ENCODE measurements at regions not wholly inside any gene's neighbourhood (a gene's known extent, or its start where the extent isn't known, plus 50 kb on each side); places are given as distances from the start of the nearest gene placed in this dataset.

DNA sequence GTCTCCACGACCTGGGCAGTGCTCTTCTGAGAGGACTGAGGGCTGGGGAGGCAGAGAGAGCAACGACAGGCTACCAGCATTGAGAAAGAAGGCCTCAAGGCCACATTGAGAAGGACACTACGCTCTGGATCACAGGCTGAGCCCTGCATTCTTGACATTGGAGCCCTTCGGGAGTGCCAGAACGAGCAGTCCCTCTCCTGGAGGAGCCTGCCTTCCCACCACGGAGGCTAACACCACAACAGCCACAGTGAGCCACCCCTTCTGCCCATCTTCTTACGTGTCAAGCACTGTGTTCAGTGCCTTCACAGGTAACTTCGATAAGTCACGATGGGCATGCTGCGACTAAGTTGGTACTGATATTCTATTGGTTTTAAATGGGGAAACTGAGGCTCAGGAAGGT lies 267.8 kb downstream of the RPS24 start:
- FAIRE-seq, result no peak

DNA sequence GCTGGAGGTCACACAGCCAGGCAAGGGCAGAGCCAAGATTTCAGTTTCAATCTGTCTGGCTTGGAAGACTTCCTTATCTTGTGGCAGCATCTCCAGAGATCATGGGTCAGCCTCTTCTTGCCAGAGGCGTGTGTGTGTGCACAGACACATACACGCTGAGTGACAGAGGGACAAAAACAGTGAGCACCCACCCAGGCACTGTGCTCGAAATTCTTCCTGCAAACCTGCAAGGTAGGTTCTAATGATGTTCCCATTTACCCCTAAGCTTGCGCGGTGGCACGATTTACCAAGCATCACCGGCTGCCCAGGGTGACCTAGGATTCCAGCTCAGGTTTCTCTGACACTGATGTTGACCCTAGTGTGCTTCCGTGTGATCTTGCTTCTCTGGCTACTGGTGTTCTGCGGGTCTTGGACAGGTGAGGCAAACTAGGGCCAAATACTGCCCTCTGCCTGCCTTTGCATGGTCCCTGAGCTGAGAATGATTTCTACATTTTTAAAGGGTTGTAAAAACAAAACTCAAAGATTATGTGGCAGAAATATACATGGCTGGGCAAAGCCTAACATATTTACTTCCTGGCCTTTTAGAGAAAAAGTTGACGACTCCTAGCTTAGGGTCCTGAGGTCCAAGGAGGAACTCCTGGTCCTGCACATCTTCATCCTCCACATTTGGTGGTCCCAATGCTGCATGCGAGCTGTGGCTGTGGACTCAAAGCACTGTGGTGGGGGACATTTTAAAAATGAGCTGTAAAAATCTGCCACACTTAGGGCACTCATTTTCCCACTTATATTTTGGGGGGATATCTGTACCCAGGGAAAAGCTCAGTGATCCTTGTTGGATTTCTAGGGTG lies 268.5 kb downstream of the RPS24 start:
- FAIRE-seq, result no peak

DNA sequence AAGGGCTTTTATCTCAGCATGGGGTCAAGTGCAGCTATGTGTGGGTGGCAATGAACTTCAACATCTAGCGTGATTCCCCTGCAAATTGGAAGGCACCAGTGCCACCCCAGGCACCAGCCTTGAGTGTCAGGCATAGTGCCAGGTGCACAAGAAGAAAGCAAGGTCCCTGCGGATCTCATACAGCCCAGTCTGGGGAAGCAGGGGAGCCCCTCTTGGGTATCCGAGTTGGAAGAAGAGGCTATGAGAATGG lies 269.0 kb downstream of the RPS24 start:
- no peak for FAIRE-seq

DNA sequence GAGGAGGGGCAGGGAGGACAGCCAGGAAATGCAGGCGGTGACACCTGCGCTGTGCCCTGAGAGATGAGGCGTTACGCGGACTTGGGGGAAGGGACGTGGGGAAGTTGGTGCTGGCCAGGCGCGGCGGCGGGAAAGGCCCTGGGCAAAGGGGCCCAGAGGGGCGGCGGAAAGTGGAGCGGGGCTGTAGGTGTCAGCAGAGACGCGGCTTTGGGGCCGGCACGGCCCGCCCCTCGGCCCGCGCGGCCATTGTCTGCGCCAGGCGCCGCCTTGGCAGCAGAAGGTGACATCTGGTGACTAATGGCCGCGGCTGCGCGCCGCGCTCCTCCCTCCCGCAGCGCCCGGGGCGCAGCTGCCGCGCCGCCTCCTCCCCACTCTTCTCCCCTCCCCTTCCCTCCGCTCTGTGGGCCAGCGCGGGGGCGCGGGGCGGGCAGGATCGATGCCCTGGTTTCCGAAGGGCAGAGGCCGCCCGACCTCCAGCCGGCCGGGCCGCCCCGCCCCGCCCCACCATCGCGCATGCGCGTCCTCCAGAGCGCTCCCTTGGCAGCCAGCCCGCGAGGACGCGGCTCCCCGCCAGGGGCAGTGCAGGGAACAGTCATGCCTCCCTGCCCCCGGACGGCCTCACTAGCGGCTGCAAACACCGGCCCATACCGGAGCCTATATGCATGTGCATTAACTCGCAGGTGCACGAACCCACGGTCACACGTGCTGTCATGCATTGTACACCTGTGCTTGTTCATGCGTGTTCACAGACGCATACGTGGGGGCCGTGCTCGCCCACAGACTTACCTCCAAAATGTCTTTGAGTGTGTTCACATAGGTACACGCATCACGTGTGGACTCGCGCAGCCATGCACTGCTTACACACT lies 269.6 kb downstream of the RPS24 start:
- no peak for FAIRE-seq

DNA sequence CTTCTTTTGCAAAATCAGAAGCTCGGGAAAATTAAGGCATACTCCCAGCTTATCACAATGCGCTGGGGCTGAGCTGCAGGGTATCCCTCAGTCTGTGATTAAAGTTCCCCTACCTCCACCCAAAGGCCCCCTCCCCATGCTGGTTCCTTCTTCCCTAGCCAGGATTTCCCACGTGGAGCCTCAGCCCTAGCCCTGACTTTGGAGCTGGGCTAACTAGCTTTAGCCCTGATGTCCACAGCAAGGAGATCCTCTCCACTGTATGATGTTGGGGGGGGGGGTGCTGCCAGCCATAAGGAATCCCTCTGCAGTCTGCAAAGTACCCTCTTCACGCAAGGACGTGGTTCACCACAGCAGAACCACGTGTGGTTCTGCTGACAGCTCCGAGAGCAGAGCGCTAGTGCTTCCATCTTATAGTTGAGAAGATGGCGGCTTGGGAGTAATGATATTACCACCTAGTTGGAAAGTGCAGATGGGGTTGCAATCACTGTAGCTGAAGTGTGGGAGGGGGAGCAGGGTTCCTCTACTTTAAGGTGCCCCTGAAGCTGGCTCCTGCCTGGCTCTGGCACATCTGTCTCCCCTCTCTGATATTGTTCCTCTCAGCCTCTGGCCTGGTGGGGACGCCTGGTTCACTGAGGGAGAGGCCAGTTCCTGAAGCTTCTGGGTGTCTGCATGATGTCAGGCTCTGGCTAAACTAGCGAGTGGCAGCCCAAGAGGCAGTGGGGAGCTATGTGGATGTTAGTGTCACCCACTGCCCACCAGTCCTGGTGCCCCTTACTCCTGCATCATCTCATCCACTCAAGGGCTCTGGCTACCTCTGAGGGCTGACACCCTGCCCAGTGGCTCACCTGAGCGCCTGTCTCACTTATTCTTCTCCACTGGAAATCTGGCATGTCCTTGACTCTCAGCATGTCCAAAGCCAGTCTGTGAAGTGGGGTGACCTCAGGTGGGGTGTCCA lies 270.7 kb downstream of the RPS24 start:
- FAIRE-seq, result no peak

DNA sequence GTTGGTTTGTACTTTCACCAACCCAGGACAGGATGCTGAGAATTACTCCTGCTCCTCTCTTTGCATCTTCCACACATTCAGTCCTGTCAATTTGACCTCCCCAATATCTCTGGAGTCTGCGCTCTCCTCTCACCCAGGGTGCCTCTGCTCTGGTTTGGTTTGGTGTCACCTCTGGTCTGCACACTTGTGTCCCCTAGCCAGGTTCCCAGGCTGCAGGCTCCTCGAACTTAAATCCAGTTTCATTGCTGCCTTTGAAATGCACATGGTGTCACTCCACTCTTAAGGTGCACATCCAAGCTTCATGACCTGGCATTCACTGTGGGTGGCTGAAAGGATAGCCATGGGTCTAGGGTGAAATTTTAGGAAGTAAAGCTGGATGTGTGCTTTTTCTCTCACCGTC lies 271.6 kb downstream of the RPS24 start:
- no peak for FAIRE-seq

DNA sequence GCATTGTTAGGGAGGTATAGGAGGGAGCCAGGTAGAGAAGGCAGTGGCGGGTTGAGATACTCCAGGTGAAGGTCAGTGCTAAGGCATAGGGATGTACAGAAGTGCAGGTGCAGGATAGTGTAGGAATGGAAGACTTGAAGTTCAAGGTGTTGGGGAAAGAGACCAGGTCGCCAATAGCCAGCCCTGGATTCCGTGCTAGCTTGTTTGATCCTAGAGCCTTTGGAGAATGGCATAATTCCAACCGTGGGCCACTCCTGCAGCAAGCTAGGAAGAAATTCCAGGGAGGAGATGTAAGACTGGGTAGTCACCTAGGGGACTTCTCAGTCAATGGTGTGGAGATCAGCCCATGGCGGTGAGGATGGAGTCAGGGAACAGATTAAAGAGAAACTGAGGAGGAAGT lies 272.7 kb downstream of the RPS24 start:
- FAIRE-seq, result no peak

DNA sequence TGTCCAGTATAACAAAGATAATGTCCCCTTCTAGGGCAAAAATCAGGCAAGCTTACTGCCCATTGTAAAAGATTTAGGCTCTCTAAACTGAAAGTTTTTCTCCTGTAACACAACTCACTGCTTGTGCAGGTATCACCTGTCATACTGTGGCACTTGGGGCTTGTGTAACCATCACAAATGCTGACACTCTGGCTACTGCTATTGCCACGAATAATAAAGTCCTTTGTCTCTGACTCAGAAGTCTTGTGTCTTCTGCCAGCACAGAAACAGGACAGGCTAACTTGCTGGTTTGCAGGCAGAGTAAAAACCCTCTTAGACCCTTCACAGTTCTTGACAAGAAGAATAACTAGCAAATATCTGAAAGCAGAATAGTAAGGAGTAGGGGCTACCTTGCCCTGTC lies 273.9 kb downstream of the RPS24 start:
- no peak for FAIRE-seq

DNA sequence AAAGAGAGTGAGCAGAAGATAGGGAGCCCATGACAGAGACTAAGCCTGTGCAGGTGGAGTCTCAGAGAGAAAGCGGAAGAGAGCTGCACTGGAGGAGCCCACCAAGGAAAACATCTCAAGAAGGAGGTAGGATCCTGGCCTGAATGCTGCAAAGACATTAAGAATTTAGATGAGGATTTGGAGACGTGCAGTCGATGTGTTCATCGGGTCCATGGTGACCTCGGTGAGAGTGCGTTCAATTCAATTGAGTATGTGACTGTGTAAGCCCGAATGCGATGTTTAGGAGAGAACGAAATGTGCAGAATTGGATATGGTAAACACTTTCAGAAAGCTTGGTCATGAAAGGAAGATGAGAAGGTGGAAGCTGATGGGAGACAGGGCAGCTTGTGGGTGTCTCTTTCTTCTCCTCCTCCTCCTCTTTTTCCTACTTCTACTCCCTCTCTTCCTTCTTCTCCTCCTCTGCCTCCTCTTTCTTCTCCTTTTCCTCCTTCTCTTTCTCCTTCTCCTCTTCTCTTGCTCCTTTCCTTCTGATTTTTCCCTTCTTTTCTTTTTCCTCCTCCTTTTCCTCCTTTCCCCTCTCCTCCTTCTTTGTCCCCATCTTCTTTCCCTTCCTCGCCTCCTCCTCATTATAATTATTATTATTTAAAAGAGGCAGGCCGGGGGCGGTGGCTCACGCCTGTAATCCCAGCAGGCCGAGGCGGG lies 276.0 kb downstream of the RPS24 start:
- FAIRE-seq, result no peak

DNA sequence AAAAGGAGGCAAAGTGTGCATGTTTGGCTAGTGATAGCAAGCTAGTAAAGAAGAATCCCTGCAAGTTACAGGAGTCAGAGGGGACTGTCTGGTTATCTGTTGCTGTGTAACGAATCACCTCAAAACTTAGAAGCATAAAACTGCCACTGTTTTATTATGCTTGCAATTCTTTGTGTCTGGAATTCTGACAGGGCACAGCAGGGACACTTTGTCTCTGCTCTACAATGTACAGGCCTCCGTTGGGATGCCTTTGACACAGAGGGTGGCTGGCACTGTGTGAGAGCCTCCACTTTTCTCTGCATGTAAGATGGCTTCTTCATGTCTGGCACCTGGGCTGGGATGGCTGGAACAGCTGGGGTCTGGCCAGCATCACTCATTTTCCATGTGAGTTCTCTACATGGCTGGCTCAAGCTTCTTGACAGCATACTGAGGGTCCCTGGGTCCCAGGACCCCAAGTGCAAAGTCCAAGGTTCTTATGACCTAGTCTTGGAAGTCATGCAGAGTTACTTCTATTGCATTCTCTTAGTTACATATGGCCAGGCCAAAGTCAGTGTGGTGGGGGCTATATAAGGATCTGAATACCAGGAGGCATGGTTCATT lies 276.9 kb downstream of the RPS24 start:
- no peak for FAIRE-seq

DNA sequence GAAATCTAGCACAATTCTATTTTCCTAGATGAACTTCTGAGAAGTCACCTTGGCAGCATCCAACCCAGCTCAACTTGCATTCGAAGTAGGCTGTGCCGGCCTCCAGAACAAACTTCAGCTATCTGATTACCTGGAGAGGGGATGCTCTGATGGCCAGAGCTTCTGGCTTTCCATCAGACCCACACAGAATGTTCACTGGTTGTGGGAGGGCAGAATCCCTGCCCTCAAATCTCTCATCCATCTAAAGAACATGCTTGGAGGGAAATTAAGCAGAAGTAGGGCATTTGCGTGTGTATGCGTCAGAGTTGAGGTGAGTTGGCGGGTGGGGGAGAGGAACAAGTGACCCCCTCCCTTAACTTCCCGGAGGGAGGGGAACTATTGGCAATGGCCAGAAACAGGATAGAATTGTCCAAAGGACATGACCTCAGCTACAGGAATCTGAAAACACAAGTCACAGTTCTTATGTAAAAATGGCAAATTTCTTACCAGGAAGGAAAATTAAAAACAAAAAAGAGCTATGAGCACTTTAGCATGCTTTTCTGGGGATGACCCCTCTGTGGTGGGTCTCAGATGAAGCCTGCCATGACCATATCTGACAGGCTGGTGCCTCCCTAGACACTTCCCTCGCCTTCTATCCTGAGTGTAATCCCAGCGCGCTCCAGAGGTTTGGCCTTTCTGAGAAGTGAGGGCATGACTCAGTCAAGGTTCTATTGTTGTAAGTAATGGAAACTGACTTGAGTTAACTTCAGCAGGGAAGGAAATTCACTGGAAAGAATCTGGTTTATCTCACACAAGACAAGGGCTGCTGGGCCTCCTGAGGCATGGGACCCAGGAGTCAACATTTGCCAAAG lies 278.8 kb downstream of the RPS24 start:
- no peak for FAIRE-seq

DNA sequence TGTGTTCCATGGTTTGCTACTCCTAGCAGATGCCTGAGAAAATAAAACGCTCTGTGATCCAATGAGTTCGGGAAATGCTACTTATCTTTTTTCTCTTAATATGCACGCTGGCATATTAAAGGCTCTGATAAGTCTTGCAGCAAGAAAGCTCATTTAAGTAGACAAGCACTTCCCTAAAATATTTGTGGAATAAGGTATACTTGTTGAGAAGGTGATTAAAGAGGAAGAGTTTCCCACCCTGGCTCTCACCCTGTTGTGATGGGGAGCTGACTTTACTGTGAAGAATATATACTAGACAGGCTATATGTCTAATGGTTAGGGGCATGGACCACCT lies 279.4 kb downstream of the RPS24 start:
- FAIRE-seq, result no peak

DNA sequence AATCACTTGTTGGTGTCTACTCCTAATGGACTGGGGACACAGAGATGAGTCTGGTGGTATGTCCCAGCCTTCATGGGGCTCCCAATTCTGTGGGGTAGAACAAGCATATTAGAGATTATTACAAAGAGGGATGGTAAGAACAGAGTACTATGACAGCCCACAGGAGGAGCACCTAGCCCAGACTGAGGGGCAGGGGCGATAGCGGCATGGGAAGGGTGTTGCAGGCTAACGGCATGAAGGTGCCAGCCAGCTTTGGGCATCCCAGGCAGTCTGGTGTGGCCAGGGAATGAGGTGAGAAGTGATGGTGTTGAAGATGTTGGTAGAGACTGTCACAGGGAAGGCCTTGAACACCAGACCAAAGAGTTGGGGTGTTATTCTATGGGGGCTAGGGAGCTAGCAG lies 280.0 kb downstream of the RPS24 start:
- FAIRE-seq, result no peak

DNA sequence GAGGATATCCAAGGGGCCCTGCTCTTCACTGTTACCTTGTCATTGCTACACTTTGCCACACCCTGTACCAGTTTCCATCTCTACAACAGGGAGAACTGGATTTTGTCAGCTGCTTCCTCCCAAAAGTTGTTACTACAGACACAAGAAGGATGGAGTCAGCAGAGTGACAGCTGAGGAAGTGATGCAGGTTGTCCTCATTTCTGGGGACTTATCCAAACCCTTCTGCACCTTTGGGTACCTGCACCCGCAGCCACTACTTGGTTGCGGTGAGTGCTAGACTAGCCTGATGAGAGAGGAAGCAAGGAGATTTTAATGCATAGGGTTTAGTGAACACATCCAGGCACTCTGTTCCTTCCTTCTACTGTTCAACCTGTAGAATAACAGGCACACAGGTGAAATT lies 281.0 kb downstream of the RPS24 start:
- FAIRE-seq, result no peak

DNA sequence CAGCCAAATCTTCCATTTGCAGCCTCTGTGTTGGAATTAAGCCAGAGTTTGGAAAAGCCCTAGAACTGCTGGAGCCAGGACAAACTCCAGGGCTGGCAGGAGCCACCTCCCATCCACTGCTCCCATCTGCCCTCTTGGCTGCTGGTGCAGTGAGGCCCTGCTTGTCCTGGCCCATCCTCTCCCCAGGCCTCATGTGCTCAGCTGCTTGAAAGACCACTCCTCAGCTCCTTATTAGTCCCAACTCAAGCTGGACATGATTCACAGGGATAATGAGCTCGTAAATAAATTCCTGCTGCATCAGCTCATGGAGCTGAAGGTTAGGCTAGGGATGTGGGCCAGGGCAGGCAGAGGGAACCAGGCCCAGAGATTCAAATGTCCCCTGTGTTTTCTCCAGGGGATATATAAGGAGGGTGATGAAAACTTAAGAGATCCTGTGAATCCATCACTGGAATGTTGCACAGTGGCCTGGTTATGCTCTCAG lies 282.8 kb downstream of the RPS24 start:
- FAIRE-seq, result no peak

DNA sequence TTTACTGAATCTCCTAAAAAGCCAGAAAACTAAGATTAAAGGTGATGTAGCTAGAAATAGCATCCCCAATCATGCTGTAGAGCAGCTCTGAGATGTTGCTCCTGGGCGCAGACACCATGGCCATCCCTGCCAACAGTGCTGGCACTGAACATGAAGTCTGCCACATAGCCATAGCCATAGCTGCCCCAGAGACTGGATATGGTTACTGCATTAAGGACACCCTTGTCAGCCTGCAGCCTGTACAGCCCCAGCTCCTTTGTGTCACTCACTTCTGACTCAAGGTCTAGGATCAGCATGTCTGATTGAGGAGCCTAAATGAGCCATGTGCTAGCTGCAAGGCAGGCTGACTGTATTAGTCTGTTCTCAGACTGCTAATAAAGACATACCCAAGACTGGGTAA lies 284.6 kb downstream of the RPS24 start:
- FAIRE-seq, result no peak

DNA sequence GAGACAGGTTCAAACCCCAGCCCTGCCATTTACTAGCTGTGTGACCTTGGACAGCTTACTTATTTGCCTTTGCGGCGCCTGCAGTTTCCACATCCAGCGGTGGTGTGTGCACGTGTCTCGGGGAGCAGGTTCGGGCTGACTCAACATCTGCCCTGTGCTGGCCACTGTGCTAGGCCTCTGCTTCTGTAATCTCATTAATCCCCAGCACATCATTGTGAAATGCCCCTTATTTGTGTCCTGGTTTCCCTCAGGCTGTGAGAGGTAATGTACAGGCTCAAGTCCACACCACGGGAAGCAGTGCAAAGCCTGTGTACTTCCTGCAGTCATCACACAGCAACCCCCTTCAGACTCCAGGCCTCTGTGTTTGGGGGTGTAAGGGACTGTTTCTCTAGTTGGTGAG lies 285.7 kb downstream of the RPS24 start:
- no peak for FAIRE-seq

DNA sequence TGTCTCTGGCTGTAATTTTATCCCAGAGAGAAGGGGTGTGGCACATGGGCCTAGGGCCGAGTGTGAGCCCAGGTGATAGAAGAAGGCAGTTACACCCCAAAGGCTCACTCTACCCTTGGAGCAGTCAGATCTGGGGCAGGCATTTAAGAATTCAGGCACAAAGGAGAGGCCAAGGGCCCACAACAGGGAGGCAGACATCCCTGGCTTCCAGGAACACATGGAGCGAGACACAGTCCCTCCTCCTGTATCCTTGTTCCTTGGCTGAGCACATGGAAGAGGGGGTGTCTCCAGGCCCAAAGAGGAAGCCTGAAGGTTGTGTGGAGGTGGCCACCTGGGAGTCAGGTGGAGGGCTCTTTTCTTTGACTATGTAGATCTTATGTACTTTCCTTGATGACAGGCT lies 286.2 kb downstream of the RPS24 start:
- FAIRE-seq, result no peak

DNA sequence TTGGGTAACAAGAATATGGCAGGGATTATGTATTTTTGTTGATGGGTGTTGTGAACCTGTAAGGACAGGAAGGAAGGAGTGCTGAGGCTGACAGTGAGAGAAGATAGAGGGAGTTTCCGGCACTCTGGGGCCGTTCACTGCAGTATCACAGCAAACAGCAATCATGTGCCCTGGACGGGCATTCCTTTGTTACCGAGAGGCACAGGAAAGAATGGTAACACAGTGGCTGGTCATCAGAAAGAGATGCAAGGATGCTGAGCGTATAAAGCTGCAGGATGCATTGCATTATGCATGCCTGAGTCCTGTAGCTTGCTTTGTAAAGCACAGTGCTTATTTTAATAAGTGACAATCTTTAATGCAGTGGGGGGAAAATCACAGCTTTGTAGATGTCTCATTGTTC lies 286.8 kb downstream of the RPS24 start:
- no peak for FAIRE-seq

DNA sequence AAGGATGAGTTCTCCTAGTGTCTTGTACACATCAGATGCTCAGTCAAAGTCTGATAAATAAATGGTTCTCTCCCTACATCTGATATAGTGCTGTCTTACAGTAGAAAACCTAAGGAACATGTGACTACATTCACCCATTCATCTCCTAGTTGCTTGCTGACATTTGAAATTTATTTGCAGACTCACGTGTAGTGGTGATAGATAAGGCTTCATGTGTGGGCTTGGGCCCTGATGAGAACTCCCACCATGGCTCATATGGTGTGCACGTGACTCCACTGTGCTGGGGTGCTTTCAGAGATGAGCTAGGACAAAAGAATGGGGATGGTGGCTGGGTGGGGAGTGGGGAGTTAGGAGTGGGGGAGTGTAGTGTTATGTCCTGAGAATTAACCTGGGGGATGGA lies 287.3 kb downstream of the RPS24 start:
- no peak for FAIRE-seq

DNA sequence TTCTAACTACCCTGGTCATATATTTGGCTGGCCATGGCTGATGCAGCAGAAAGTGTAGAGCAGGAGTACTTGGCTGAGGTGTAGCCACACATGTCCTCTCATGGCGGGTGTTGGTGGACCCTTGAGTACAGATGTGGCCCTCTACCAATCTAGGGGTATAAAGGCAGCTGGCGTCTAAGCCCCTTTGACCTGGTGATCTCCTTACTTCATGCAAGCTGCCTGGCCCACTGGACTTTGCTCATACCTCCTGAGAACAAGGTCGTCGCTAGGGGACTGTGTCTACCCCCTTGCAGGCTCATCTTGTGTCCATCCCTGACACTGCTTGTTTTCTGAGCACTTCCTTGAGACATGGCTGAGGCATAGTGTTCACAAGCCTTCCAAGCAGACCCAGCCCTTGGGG lies 287.8 kb downstream of the RPS24 start:
- no peak for FAIRE-seq
